Activated CD8-positive, alpha-beta memory T cell treated with anti-CD3 and anti-CD28 coated beads, Interleukin-2, amount 50 U/mL, for 4 hours (primary cell): ENCODE measurements at regions not wholly inside any gene's neighbourhood (a gene's known extent, or its start where the extent isn't known, plus 50 kb on each side); places are given as distances from the start of the nearest gene placed in this dataset.

Experiments
- DNase-seq: peaks from one replicate; pipeline ENCODE4 v3.0.0-alpha.2; 2020

DNA sequence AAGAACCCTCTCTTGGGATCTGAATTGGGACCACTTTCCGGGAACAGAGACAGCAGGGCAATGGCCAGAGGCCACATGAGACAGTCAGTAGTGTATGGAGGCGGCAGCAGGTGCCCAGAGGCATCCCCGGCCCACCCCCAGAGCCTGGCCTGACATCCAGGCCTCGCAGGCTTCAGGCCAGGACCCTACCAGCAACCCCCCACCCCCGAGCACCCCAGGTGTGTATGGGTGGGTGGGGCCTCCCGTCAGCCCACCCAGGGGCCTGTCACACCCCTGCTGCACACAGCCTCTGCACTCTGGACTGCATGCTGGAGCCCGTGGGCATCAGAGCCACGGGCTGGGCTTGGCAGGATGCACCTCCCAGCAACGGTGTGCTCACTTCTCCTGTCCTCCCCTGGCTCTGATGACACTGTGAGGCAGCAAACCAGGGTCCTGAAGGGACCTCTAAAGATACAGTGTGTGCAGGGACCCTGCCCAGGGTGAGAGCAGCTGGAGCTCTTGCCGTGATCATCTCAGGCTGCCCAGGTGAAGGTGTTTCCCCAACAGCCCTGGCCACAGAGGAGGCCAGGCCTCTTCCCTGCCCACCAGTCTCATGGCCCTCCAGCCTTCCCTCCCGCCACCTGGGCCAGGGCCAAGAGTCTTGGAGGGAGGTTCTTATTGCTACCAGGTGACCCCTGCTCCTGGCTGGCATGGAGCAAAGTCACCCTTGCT is 88.8 kb upstream of the SEPTIN5 start:
- DNase-seq, result no peak

DNA sequence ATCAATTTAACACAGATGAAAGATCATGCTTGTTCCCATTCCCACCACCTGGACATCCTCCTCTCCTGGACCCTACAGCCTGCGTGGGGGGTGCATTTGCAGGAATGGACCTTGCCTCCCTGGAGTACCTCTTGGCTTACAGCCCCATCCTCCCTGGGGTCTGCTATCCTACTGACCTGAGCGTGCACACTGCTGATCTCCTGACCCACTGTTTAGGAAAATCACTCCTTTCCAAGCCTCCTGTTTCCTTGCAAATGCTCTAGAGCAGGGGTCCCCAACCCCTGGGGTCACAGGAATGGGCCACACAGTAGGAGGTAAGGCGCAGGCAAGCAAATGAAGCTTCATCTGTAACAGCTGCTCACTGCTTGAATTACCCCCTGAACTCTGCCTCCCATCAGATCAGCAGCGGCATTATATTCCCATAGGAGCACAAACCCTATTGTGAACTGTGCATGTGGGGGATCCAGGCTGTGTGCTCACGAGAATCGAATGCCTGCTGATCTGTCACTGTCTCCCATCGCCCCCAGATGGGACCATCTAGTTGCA is 88.2 kb upstream of the SEPTIN5 start:
- DNase-seq, result no peak

DNA sequence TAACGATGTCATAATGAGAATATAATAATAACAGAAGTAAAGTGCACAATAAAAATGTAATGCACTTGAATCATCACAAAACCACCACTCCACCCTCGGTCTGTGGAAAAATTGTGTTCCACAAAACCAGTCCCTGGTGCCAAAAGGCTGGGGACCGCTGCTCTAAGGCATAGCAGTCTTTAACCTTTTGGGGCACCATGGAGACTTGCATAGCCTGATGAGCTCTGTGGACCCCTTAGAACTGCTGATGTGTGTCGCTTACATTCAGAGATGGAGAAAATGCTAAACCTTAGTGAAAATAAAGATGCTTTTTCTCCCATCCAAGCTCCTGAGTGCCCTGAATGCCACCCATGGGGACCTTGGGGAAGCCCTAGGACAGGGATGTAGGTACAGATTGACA is 87.6 kb upstream of the SEPTIN5 start:
- no peak for DNase-seq

DNA sequence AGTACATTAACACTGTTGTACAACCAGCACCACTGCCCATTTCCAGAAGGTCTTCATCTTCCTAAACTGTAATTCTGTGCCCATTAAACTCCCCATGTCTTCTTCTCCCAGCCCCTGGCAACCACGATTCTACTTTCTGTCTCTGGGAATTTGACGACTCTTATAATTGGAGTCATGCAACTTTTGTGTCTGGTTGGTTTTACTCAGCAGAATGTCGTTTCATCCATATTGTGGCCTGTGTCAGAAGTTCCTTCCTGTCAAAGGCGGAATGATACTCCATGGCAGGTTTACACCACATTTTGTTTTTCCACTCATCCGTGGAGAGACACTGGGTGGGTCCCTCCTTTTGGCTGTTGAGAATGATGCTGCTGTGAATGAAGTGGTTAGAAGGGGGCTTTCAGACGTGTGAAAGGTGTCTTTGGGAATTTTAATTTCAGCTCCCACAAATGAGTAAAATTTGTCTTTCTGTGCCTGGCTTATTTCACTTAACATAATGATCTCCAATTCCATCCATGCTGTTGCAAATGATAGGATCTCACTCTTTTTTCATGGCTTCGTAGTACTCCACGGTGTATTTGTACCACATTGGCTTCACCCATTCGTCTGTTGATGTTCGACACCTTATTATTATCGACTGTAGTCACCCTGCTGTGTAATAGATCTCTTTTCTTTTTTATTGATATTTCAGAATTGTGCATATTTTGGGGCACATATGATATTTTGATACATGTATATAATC is 86.1 kb upstream of the SEPTIN5 start:
- no peak for DNase-seq

DNA sequence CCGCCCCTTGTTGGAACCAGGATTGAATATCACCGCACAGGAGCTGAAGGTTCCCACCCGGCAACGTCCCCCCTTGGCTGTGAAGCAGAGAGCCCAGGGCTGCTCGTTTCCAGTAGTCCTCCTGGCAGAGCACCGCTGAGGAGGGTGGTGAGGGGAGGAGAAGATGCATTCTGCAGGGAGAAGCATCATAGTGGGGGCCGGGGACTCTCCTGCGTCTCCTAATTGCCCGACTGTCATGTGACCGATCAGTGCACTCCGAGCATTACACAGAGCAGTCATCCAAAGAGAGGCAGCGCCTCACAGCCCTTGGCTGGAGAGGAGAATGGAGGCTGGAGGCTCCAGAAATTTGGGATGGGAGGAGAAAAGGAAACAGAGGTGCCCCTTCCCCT is 85.0 kb upstream of the SEPTIN5 start:
- no peak for DNase-seq

DNA sequence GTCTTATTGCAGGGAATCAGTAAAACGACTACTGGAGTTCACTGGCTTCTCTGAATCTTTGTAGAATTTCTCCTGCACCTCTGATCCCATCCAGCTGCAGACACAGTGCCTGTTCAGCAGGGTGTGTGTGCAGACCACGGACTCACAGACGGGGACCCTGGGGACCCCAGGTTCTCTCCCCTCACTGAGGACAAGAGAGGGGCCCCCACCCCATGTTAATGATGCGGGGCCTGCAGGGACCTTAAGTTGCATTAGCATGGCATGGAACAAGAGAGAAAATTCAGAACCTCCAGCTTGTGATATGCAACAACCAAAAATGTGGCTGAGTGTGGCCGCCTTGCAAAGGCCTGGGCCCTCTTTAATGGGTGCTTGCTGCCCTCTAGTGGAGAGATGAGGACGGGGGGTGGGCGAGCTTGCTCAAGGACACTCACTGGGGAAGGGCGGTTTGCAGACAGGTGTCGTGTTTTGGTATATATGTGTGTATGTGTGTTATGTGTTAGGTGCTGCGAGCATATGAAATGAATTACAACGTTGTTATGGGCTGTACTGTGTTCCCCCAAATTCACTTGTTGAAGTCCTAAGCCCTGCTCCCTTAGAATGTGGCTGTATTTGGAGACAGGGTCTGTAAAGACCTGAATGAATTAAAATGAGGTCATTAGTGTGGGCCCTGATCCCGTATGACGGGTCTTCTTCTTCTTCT is 84.4 kb upstream of the SEPTIN5 start:
- DNase-seq, result peak; percentile 84

DNA sequence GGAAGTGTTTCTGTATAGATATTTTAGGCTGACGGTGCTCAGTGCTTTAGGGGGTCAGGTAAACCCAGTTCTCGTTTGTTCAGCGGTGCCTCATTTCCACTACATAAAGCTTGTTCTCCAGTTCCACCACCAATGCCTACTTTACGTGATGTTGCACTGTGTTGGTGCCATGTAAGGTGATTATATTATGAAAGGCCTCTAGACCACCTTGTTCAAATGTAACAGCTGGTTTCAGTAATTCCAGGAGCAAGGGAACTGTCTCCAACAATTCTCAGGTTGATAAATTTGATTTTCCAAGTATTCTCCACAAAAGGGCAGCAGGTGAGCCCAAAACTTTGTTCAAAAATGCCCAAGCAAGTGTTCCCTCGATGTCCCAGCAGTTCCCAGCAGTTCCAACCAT is 83.7 kb upstream of the SEPTIN5 start:
- no peak for DNase-seq

DNA sequence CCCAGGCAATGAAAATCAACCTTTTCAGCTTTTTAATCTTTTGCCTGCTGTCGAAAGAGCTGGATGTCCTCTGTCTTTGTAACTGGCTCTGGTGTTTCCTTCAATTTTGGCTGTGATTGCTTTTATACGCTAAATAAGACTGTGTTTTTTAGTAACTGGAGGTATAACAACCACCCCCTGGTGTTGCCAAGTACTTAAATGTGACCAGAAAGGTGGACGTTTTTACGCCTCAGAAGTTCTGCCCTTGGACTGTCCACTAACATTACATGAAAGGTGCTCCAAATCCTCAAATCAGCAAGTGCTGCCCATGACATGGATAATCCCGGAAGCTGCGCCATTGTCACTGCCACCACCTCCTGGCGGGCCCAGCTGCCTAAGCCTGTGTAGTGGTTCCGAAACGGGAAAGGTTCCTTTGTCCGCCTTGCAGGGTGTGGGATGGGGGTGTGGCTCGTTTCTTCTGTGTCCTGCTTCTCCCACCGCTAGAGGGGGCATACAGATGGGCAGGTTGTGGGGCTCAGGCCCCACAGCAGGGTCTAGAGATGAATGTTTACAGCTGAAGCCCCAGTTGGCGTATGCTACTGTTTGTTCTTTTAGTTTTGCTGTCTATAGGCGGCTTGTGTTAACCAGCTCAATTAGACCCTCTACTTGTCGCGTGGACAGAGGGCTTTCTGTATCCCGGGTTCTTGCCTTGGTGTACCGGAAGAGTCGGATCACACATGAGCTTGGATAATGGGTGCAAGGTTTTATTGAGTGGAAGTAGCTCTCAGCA is 82.2 kb upstream of the SEPTIN5 start:
- no peak for DNase-seq

DNA sequence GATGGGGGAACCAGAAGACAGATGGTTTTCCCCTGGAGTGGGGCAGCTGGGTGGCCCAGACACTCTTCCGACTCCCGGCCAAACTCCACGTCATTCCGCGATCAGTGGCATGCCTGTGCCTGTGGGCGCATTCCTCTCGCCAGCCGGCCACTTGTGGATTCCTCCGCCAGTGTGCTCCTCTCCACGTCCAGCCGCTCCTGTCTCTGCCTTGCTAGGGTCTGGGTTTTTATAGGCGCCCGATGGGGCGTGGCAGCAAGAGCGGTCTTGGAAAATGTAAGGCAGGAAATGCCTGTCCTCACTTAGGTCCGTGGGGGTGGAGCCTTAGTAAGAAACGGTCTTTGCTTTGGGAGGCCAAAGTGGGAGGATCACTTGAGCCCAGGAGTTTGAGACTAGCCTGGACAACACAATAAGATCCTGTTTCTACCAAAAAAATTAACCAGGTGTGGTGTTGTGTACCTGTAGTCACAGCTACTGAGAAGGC is 81.6 kb upstream of the SEPTIN5 start:
- DNase-seq, result no peak

DNA sequence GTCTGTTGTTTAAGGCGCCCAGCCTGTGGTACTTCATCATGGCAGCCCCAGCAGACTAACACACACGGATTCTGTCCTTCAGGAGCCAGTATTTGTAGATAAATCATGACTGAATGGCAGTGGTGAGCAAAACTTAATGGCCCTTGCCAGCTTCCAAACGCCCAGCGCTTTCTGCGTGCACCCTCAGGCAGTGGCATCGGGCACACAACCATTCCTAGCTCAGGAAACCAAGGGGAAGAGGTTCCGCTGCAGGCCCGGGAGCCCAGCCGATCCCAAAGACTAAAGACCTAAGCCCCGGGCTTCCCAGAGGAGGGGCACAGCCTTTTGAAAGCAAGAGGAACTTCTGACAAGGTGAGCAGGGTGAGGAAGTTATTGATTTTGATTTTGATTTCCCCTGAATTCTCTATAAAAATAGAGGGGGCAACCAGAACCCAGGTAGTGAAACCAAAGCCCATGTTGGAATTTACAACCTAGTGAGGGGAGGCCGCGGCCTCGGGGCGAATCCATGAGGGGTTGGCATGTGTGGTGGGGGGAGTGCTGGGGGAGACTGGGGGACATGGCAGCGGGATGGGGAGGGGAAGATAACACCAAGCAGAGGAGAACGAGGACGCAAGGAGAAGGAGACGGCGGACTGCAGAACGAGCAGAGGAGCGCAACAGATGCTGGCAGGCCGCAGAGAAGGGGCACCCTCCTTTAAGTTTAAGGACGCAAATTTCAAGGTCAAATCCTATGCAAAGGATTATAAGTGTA is 79.9 kb upstream of the SEPTIN5 start:
- no peak for DNase-seq

DNA sequence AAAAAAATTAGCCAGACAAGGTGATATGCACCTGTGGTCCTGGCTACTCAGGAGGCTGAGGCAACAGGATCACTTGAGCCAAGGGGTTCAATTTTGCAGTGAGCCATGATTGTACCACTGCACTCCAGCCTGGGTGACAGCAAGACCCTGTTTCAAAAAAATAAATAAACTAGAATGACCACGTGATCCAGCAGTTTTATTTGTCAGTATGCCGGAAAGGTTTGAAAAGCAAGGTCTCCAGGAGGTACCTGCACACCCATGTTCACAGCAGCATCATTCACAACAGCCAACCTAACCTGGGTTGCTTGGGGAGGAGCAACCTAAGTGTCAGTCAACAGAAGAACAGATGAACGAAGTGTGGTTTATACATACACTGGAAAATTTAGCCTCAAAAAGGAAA is 78.7 kb upstream of the SEPTIN5 start:
- DNase-seq, result no peak

DNA sequence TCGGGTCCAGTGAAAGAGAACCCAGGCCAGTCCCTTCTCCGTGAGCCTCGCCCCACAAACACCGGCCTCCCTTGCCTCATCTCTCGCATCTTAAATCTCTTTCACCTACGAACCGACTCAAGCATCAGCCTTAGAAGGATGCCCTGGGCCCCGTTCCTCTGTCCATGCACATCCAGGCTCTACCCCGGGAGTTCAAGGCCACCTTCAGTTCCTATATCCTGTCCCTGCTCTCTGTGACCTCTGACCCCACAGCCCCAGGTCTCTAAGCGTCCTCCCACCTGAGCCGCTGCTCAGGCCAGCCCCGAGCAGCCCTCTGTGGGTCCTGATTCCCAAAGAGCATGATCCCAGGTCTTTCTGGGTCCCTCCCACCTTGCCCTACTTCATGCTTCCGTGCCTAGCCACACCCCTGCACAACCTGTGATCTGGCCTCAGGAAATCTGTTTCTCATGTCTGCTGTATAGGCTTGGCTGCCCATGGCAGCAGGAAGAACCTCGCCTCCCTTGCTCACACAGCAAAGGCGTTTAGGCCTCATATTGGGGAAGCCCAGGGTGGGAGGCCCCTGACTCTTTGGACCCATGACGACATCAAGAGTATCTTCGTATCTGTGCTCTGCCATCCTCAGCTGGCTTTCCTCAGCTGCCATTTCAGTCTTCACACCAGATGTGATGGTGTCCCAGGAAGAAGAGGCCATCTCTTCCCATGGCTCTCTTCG is 77.5 kb upstream of the SEPTIN5 start:
- no peak for DNase-seq

DNA sequence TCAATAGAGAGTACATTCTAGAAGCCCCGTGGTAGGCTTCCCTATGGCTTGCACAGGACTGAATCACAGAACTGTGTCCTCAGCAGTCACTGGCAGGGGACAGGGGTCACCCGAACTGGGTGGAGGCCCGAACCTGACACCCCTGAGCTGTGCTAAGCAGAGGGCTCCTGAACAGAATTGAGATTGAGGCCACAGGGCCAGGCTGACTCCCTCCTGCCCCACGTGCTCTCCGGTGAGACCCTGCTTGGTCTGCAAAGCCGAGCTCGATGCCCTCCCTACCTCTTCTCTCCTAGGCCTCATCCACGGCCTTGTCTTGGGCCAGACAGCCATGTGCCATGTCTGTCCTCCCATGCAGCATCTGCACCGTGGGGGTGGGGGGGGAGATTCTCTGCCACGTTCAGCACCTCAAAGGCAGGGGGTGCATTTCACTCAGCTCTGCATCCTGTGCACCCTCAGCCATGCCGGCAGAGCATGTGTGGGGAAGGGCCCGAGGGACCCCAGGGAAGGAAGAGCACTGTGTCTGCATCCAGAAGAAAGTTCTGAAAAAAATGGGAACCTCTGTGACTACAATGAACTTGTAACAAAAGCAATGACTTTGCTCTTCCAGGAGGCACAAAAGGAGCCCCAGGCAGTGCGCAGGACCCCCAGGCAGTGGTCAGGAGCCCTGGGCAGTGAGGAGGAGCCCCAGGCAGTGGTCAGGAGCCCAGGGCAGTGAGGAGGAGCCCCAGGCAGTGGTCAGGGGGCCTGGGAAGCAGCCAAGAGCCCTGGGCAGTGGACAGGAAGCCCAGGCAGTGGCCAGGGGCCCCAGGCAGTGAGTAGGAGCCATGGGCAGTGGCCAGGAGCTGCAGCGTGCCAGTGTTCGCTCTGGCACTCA is 76.7 kb upstream of the SEPTIN5 start:
- DNase-seq, result no peak

DNA sequence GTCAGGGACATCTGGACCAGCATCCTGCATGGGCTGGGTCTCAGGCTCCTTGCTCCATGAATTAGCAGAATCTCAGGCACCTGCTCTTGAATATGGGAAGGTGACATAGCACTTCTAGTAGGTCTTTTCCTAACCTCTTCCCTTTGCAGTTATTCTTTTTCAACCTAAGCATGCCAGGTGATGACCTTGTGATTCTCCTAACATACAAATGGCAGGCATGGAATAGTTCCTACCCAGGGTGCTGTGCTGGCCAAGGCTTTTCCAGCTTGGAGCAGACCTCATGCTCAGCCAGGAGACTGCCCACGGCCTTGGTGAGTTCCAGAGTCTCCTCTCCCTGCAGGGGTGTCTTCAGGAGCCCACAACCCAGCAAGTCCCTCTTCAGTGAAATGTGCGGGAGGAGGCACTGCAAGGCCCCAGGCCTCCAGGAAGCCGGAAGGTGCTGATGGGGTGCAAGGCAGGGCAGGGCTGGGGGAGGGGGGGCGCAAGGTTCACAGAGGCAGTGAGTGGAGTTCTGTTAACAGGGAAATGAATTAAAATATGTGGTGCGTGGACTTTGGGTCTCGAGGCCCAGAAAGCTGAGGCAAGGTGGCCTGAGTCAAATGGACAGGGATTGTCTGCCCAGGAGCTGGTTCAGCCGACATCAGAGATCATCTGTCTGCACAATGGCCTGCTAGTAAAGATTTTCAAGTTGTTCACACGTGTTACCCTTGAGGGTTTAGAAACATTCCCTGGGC is 75.9 kb upstream of the SEPTIN5 start:
- DNase-seq, result no peak

DNA sequence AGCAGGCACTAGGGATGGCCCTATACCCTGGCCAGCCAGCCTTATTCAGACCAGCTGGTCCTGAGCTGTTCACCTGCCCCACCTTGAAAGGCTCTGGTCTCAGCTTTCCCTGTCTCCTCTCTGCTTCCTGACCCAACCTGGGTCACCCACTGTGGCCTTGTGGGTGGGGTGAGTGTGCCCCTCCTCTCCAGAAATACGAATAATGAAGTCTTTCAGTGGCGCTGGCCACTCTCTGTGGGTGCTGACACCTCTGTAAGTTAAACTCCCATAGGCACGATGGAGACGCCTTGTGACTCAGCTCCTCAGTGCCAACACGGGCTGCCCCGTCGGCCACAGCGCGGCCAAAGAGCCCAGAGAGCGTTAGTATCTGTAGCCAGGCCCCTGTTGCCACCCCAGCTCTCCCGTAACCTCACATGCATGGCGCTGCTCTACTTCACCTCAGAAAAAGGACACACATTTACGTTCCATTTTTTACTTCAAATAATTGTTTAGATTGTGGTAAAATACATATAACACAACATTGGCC is 74.6 kb upstream of the SEPTIN5 start:
- DNase-seq, result no peak

DNA sequence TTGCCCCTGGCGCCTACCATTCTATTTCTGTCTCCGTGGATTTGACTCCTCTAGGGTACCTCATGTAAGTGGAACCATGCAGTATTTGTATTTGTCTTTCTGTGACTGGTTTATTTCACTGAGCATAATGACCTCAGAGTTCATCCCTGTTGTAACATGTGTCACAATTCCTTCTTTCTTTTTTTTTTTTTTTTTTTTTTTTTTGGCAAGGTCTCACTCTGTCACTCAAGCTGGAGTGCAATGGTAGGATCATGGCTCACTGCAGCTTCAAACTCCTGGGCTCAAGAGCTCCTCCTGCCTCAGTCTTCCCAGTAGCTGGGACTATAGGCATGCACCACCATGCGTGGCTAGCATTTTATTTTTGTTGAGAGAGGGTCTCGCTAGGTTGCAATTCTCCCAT is 74.0 kb upstream of the SEPTIN5 start:
- no peak for DNase-seq

DNA sequence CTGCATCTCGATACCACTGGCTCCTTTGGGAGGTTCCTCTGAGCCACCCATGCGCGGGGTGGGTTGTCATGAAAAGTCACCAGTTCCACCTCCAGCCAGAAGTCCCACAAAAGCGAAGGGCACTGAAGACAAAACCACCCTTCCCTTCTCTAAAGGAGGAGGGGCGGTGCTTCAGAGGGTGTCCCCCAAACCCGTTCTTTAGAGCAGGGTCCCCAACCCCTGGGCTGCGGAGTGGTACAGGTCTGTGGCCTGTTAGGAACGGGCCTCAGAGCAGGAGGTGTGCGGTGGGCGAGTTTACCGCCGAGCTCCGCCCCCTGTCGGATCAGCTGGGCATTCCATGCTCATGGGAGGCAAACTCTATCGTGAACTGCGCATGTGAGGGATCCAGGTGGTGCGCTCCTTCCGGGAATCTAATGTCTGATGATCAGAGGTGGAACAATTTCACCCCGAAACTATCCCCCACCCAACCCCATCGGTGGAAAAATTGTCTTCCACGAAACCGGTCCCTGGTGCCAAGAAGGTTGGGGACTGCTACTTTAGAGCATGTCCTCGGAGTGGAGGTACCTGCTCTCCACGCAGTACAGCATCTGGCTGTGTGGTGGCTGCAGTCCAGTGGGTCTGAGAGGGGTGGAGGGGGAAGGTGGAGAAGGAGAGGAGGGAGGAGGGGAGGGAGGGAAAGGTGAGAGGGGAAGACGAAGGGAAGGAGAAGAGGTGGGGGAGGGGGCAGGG is 72.9 kb upstream of the SEPTIN5 start:
- DNase-seq, result no peak

DNA sequence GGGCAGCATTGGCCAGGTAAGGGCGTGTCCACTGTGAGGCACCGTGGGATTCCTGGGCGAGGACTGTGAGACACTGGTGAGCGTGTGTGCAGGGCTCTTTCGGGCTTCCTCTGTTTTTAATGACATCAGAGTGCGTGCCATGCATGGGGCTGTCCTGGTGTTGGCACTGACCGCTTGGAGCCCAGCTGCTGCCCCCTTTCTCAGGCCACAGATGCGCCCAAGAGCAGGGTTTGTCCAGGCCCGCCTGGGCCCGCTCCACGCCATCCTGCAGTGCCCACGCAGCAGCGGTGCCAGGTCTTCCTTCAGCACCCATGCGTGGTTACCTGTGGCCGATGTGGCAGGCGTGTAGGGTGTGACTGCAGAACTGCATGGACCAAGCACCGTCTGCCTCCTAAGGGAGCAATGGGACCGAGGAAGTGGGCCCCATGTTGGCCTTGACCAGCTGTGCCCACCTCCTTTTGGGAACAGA is 72.3 kb upstream of the SEPTIN5 start:
- no peak for DNase-seq
